H9 (cell line): ENCODE measurements at regions not wholly inside any gene's neighbourhood (a gene's known extent, or its start where the extent isn't known, plus 50 kb on each side); places are given as distances from the start of the nearest gene placed in this dataset.
"Not testable (repeated sequence)": the region's sequence is repeated elsewhere in the genome, so short reads cannot be mapped to it uniquely, and the experiment has no call there.

Experiments
- DNase-seq: peaks from one replicate; pipeline ENCODE4 v3.0.0-alpha.2; 2017
- H2AFZ ChIP-seq: one replicate; pipeline ENCODE4 v1.6.1; 2013; ENCODE audit warnings: mild to moderate bottlenecking, low read length, control low read depth, moderate library complexity
- H2AK5ac ChIP-seq: 2 replicates; pipeline ENCODE4 v1.6.1; 2013; ENCODE audit warnings: low read length, control low read depth, mixed read lengths; ENCODE audit not compliant: insufficient read length
- H2BK120ac ChIP-seq: one replicate; pipeline ENCODE4 v1.6.1; 2013; ENCODE audit warnings: low read depth, mild to moderate bottlenecking, low read length, control low read depth, inconsistent platforms; ENCODE audit not compliant: poor library complexity, severe bottlenecking
- H2BK12ac ChIP-seq: 2 replicates; pipeline ENCODE4 v1.6.1; 2013; ENCODE audit warnings: low read length, control low read depth, mixed read lengths, low read depth; ENCODE audit not compliant: insufficient read length
- H2BK15ac ChIP-seq: 2 replicates; pipeline ENCODE4 v1.6.1; 2013; ENCODE audit warnings: low read depth, low read length, control low read depth
- H2BK20ac ChIP-seq: one replicate; pipeline ENCODE4 v1.6.1; 2013; ENCODE audit warnings: low read depth, mild to moderate bottlenecking, low read length, control low read depth, inconsistent platforms; ENCODE audit not compliant: poor library complexity, severe bottlenecking
- H2BK5ac ChIP-seq: 2 replicates; pipeline ENCODE4 v1.6.1; 2013; ENCODE audit warnings: low read length, control low read depth, mixed read lengths; ENCODE audit not compliant: insufficient read length
- H3K14ac ChIP-seq: 2 replicates; pipeline ENCODE4 v1.6.1; 2013; ENCODE audit warnings: low read length, control low read depth; ENCODE audit not compliant: insufficient read depth
- H3K18ac ChIP-seq: 2 replicates; pipeline ENCODE4 v1.6.1; 2013; ENCODE audit warnings: low read depth, mild to moderate bottlenecking, mixed read lengths, low read length, control low read depth; ENCODE audit not compliant: insufficient read length
- H3K23ac ChIP-seq: 2 replicates; pipeline ENCODE4 v1.6.1; 2013; ENCODE audit warnings: low read length, control low read depth, mixed read lengths, low read depth; ENCODE audit not compliant: insufficient read length
- H3K23me2 ChIP-seq: 2 replicates; pipeline ENCODE4 v1.6.1; 2013; ENCODE audit warnings: low read depth, mild to moderate bottlenecking, mixed read lengths, low read length, control low read depth; ENCODE audit not compliant: insufficient read length, poor library complexity, severe bottlenecking
- H3K27ac ChIP-seq: 2 replicates; pipeline ENCODE4 v1.5.1; 2013; ENCODE audit warnings: low read length, control low read depth, mixed read lengths, low read depth; ENCODE audit not compliant: insufficient read length
- H3K27me3 ChIP-seq: 2 replicates; pipeline ENCODE4 v1.6.1; 2013; ENCODE audit warnings: low read length, control low read depth, inconsistent platforms; ENCODE audit not compliant: insufficient read depth
- H3K4ac ChIP-seq: 2 replicates; pipeline ENCODE4 v1.6.1; 2013; ENCODE audit warnings: low read depth, mild to moderate bottlenecking, control low read depth, inconsistent platforms, low read length, moderate library complexity
- H3K4me1 ChIP-seq: 2 replicates; pipeline ENCODE4 v1.6.1; 2013; ENCODE audit warnings: low read length, control low read depth, inconsistent platforms; ENCODE audit not compliant: insufficient read depth
- H3K4me2 ChIP-seq: 2 replicates; pipeline ENCODE4 v1.6.1; 2013; ENCODE audit warnings: low read length, control low read depth, mixed read lengths; ENCODE audit not compliant: insufficient read length, insufficient read depth
- H3K56ac ChIP-seq: 2 replicates; pipeline ENCODE4 v1.6.1; 2013; ENCODE audit warnings: low read depth, mild to moderate bottlenecking, mixed read lengths, low read length, control low read depth; ENCODE audit not compliant: insufficient read length
- H3K79me1 ChIP-seq: 2 replicates; pipeline ENCODE4 v1.6.1; 2013; ENCODE audit warnings: low read depth, mild to moderate bottlenecking, moderate library complexity, low read length, control low read depth, inconsistent platforms; ENCODE audit not compliant: insufficient read depth, poor library complexity, severe bottlenecking
- H3K79me2 ChIP-seq: 2 replicates; pipeline ENCODE4 v1.6.1; 2013; ENCODE audit warnings: low read length, control low read depth, inconsistent platforms; ENCODE audit not compliant: insufficient read depth
- H3K9ac ChIP-seq: 2 replicates; pipeline ENCODE4 v1.6.1; 2013; ENCODE audit warnings: low read length, control low read depth, mixed read lengths; ENCODE audit not compliant: insufficient read length; ENCODE audit errors: extremely low read depth
- H3K9me3 ChIP-seq: one replicate; pipeline ENCODE4 v1.6.1; 2013; ENCODE audit warnings: low read depth, low read length, inconsistent platforms; ENCODE audit not compliant: control insufficient read depth
- H3T11ph ChIP-seq: one replicate; pipeline ENCODE4 v1.6.1; 2013; ENCODE audit warnings: mild to moderate bottlenecking, low read length, control low read depth, inconsistent platforms
- H4K20me1 ChIP-seq: one replicate; pipeline ENCODE4 v1.6.1; 2013; ENCODE audit not compliant: control insufficient read depth, insufficient read length, insufficient read depth
- H4K5ac ChIP-seq: 2 replicates; pipeline ENCODE4 v1.6.1; 2013; ENCODE audit warnings: low read depth, mild to moderate bottlenecking, mixed read lengths, low read length, control low read depth; ENCODE audit not compliant: insufficient read length
- H4K8ac ChIP-seq: replicated peaks from 2 replicates; pipeline ENCODE4 v1.6.1; 2013; ENCODE audit warnings: low read length, control low read depth, mixed read lengths, low read depth; ENCODE audit not compliant: insufficient read length
- H4K91ac ChIP-seq: 2 replicates; pipeline ENCODE4 v1.6.1; 2013; ENCODE audit warnings: low read depth, mild to moderate bottlenecking, moderate library complexity, mixed read lengths, low read length, control low read depth; ENCODE audit not compliant: insufficient read length
- H3K27ac Mint-ChIP-seq, 3 experiments: 2 replicates in 2 of 3; 3 replicates in 1 of 3; pipeline ENCODE4 v1.8.0; 2020 to 2021; ENCODE audit warnings: mixed read lengths in 3 of 3, mild to moderate bottlenecking in 1 of 3, moderate library complexity in 1 of 3
- H3K27me3 Mint-ChIP-seq: 2 replicates; pipeline ENCODE4 v1.8.0; 2021; ENCODE audit warnings: low read depth, mild to moderate bottlenecking, moderate library complexity, mixed read lengths
- H3K36me3 Mint-ChIP-seq, 3 experiments: 2 replicates in 2 of 3; 3 replicates in 1 of 3; pipeline ENCODE4 v1.8.0; 2020 to 2021; ENCODE audit warnings: low read depth in 3 of 3, mixed read lengths in 3 of 3; ENCODE audit not compliant: insufficient read depth in 1 of 3
- H3K4me1 Mint-ChIP-seq, 2 experiments: 2 replicates each; pipeline ENCODE4 v1.8.0; 2020; ENCODE audit warnings: mixed read lengths in 2 of 2
- H3K4me3 Mint-ChIP-seq, 2 experiments: 2 replicates in 1 of 2; 3 replicates in 1 of 2; pipeline ENCODE4 v1.8.0; 2020 to 2021; ENCODE audit warnings: mild to moderate bottlenecking in 2 of 2, mixed read lengths in 2 of 2, moderate library complexity in 1 of 2
- H3K9me3 Mint-ChIP-seq, 2 experiments: 2 replicates in 1 of 2; 3 replicates in 1 of 2; pipeline ENCODE4 v1.8.0; 2020; ENCODE audit warnings: mild to moderate bottlenecking in 2 of 2, mixed read lengths in 2 of 2, moderate library complexity in 1 of 2
- WGBS: extraction: QIAGEN DNeasy Blood & Tissue Kit; methylation state at CpG from one replicate; pipeline ENCODE4 v1.1.7; 2013; ENCODE audit warnings: missing lambda C conversion rate, low lambda C conversion rate, mixed read lengths; ENCODE audit not compliant: insufficient read length; ENCODE audit errors: extremely low coverage; 5-methylcytosine and 5-hydroxymethylcytosine counted together

- WGBS, result no CpG with 5 or more reads among the region's 12 CpGs
- not testable (repeated sequence) for H3K56ac ChIP-seq, H3K14ac ChIP-seq, H3K18ac ChIP-seq, H2BK5ac ChIP-seq, H2BK15ac ChIP-seq, H3K79me2 ChIP-seq, H3K79me1 ChIP-seq, H2AK5ac ChIP-seq, H3K4me2 ChIP-seq, H3K23ac ChIP-seq, H3T11ph ChIP-seq, H3K9ac ChIP-seq, H3K27ac ChIP-seq, H4K91ac ChIP-seq, H4K20me1 ChIP-seq, H2BK120ac ChIP-seq, H3K4me3 Mint-ChIP-seq, H2BK12ac ChIP-seq, H3K23me2 ChIP-seq, H2BK20ac ChIP-seq, H4K5ac ChIP-seq, H3K27me3 ChIP-seq, H2AFZ ChIP-seq, DNase-seq, H3K4me1 Mint-ChIP-seq, H3K4me1 ChIP-seq, H4K8ac ChIP-seq, H3K4ac ChIP-seq, H3K27ac Mint-ChIP-seq
- peaks cover 21 to 41% (median 23%) of the 10 kb centered on the region in 3 experiments for H3K36me3 Mint-ChIP-seq
- peaks cover 63% of the 10 kb centered on the region for H3K9me3 ChIP-seq
- H3K9me3 Mint-ChIP-seq, result peaks cover 82 to 83% of the 10 kb centered on the region in 2 experiments
- H3K27me3 Mint-ChIP-seq, result peaks cover 13% of the 10 kb centered on the region
These were observed 389.2 kb upstream of the DEFB115 start for GRCh38 chr20:30868271-30868670.

- H3K4me1 ChIP-seq, H3K27ac ChIP-seq, H2BK15ac ChIP-seq, H3K4me2 ChIP-seq, H4K5ac ChIP-seq, H3K23me2 ChIP-seq, H3K4me3 Mint-ChIP-seq, H4K91ac ChIP-seq, H3K4me1 Mint-ChIP-seq, H3K4ac ChIP-seq, H3K23ac ChIP-seq, H3K79me1 ChIP-seq, H3K18ac ChIP-seq, H2AK5ac ChIP-seq, H4K20me1 ChIP-seq, H4K8ac ChIP-seq, H2AFZ ChIP-seq, H3K27ac Mint-ChIP-seq, H2BK20ac ChIP-seq, H3K9ac ChIP-seq, H3K56ac ChIP-seq, H2BK120ac ChIP-seq, H3K27me3 ChIP-seq, H2BK12ac ChIP-seq, H2BK5ac ChIP-seq, H3T11ph ChIP-seq, DNase-seq, H3K79me2 ChIP-seq, H3K14ac ChIP-seq: not testable (repeated sequence)
- H3K27me3 Mint-ChIP-seq, result peaks cover 13% of the 10 kb centered on the region
- peaks cover 65% of the 10 kb centered on the region for H3K9me3 ChIP-seq
- H3K9me3 Mint-ChIP-seq, result peaks cover 92 to 93% of the 10 kb centered on the region in 2 experiments
- WGBS, result no CpG with 5 or more reads among the region's 7 CpGs
- H3K36me3 Mint-ChIP-seq, result peaks cover 23 to 49% (median 27%) of the 10 kb centered on the region in 3 experiments
These were observed 386.3 kb upstream of the DEFB115 start for GRCh38 chr20:30871127-30871526.
